GM10266 (cell line): ENCODE measurements at regions not wholly inside any gene's neighbourhood (a gene's known extent, or its start where the extent isn't known, plus 50 kb on each side); places are given as distances from the start of the nearest gene placed in this dataset.
A peak's percentile ranks its signal among the peaks of the same experiment; 100 is the strongest.

ENCODE experiments used
- DNase-seq: peaks from one replicate; pipeline ENCODE4 v3.0.0; 2012; ENCODE audit errors: extremely low spot score
- CTCF ChIP-seq: IDR thresholded peaks from 2 replicates; pipeline ENCODE4 v1.5.1; 2012; ENCODE audit warnings: mild to moderate bottlenecking, low read depth; ENCODE audit not compliant: control insufficient read depth, insufficient read depth; ENCODE audit errors: missing control alignments

GRCh38 chrX:39850209-39850608 is 247.5 kb downstream of the BCOR start:
- DNase-seq: no peak
- no peak for TF ChIP-seq CTCF

GRCh38 chrX:39850630-39851152 is 247.1 kb downstream of the BCOR start:
- no peak for TF ChIP-seq CTCF
- no peak for DNase-seq

GRCh38 chrX:39851745-39852455 is 245.9 kb downstream of the BCOR start:
- TF ChIP-seq CTCF: no peak
- no peak for DNase-seq

- TF ChIP-seq CTCF: no peak
- no peak for DNase-seq
Measured at GRCh38 chrX:39852491-39852890, 245.3 kb downstream of the BCOR start.

- TF ChIP-seq CTCF: no peak
- no peak for DNase-seq
Measured at GRCh38 chrX:39853417-39854030, 244.2 kb downstream of the BCOR start.

GRCh38 chrX:39854772-39855747 is 242.7 kb downstream of the BCOR start:
- peak; percentile 59 for DNase-seq
- no peak for TF ChIP-seq CTCF
